ENCODE measurements at regions not wholly inside any gene's neighbourhood (a gene's known extent, or its start where the extent isn't known, plus 50 kb on each side); places are given as distances from the start of the nearest gene placed in this dataset.

- H3K27me3 ChIP-seq: peaks cover 0 to 15% (median 0%) of the 10 kb centered on the region in 7 donors
- intact Hi-C loops (cut with DNase I): no loop called here
- no peak overlapping the region for H3K4me3 ChIP-seq
- H3K4me1 ChIP-seq: no peaks in the 10 kb centered on the region
- no peak for DNase-seq
- H3K27ac ChIP-seq: no peak overlapping the region
- peaks cover 0 to 16% (median 0%) of the 10 kb centered on the region in 11 donors for H3K9me3 ChIP-seq
- H3K36me3 ChIP-seq: no peaks in the 10 kb centered on the region
- WGBS, 2 donors: 51 to 60% methylated on average over 8 of the region's 8 CpGs
- no peak for ATAC-seq
- no peak for TF ChIP-seq CTCF (IDR thresholded peaks at IDR 0.05)
These were observed 319.7 kb downstream of the SNAPC1 start for GRCh38 chr14:62081951-62082350.

GRCh38 chr14:62082779-62083178 is 320.6 kb downstream of the SNAPC1 start:
- Histone ChIP-seq H3K27ac (no peak overlapping the region), H3K27me3 (peaks cover 0 to 15% (median 0%) of the 10 kb centered on the region in 7 donors), H3K4me1 (no peaks in the 10 kb centered on the region), H3K36me3 (no peaks in the 10 kb centered on the region), H3K9me3 (peaks cover 0 to 16% (median 0%) of the 10 kb centered on the region in 11 donors), H3K4me3 (no peak overlapping the region)
- TF ChIP-seq CTCF (IDR thresholded peaks at IDR 0.05): no peak
- intact Hi-C loops (cut with DNase I): no loop called here
- WGBS, 2 donors: 65 to 80% methylated on average over 6 of the region's 6 CpGs
- DNase-seq (no peak), ATAC-seq (no peak)

GRCh38 chr14:62084020-62084419 is 321.8 kb downstream of the SNAPC1 start:
- Histone ChIP-seq H3K9me3 (peaks cover 0 to 16% (median 0%) of the 10 kb centered on the region in 11 donors), H3K27me3 (peaks cover 0 to 15% (median 0%) of the 10 kb centered on the region in 7 donors), H3K36me3 (no peaks in the 10 kb centered on the region), H3K4me1 (no peaks in the 10 kb centered on the region), H3K4me3 (no peak overlapping the region), H3K27ac (no peak overlapping the region)
- ATAC-seq (no peak), DNase-seq (no peak)
- intact Hi-C loops (cut with DNase I): no loop called here
- no peak for TF ChIP-seq CTCF (IDR thresholded peaks at IDR 0.05)
- WGBS, 2 donors: 91 to 93% methylated on average over 17 of the region's 17 CpGs

- Histone ChIP-seq H3K36me3 (no peaks in the 10 kb centered on the region), H3K27ac (no peak overlapping the region), H3K4me1 (no peaks in the 10 kb centered on the region), H3K4me3 (no peak overlapping the region), H3K27me3 (peaks cover 0 to 10% (median 0%) of the 10 kb centered on the region in 7 donors), H3K9me3 (peaks cover 0 to 16% (median 0%) of the 10 kb centered on the region in 11 donors)
- no peak for ATAC-seq
- TF ChIP-seq CTCF (IDR thresholded peaks at IDR 0.05): no peak
- WGBS, 2 donors: 92 to 93% methylated on average over 14 of the region's 14 CpGs
- intact Hi-C loops (cut with DNase I): no loop called here
- no peak for DNase-seq
These were observed 325.0 kb downstream of the SNAPC1 start for GRCh38 chr14:62087191-62087590.

Measured in heart right ventricle (tissue), 16 donors.